ENCODE measurements at regions not wholly inside any gene's neighbourhood (a gene's known extent, or its start where the extent isn't known, plus 50 kb on each side); places are given as distances from the start of the nearest gene placed in this dataset.

DNA sequence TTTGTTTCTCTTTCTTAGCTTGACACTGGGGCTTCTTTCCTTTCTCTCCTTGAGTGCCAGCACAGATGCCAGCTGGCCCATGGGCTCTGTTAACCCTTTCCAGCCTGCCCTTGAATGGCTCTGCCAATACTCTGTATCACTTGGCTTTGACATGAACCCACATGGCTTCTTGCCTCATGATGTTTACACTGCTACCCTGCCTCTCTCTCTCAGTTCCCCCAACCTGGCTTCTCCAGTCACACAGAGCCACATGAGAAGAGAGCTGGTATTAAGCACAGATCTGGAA is 262.4 kb downstream of the OMA1 start (continued):
- TF ChIP-seq PML (IDR thresholded peaks at IDR 0.05; ENCODE audit: low read length) = no peak
- no peak for TF ChIP-seq GATAD2B (conservative IDR thresholded peaks at IDR 0.05; ENCODE audit: low read depth)

DNA sequence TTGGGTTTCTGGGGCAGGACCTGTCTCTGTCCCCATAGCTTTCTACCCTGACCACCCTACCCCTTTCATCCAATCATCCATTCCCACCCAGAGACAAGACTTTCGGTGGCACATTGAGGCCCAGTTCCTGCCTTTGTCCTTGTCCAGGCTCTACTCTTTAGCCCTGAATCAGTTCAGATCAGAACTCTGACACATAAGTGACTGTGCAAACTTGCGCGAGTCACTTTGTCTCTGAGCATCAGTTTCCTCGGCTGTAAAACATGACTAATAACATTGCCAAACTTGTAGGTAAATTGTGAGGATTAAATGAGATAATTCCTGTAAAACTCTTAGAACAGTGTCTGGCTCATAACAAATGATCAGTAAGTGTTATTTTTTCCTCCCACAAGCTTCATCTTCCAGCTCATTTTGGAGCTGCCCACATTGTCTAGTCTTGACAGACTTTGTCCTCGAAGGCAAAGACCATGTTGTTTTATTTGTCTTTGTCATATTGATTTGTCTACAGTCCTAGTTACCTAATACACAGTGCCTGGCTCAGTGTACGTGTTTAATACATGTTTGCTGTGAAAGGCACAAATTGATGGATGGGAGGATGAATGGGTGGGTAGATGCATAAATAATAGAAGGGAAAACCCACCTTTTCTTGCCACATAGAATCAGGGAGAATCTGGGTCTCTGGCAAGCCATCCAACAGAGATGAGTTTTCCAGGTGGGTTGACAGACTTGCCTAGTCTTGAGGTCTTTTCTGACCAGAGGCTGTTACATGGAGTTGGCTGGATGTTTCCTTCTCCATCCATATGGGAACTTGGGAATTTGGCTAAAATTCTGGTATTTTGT is 262.9 kb downstream of the OMA1 start:
- Histone ChIP-seq H3K27ac (ENCODE audit: control insufficient read depth, insufficient read depth) (no peak overlapping the region), H3K9ac (ENCODE audit: control insufficient read depth, insufficient read depth, low read length) (no peak overlapping the region), H3K36me3 (ENCODE audit: control insufficient read depth in 2 of 2, insufficient read depth in 2 of 2, low read length in 1 of 2) (no peaks in the 10 kb centered on the region), H2AFZ (ENCODE audit: control insufficient read depth, low read depth, low read length) (no peak overlapping the region), H3K4me1 (ENCODE audit: control insufficient read depth, insufficient read depth, low read length) (no peaks in the 10 kb centered on the region), H4K20me1 (ENCODE audit: control insufficient read depth, insufficient read depth) (no peaks in the 10 kb centered on the region), H3K9me3 (replicated peaks; ENCODE audit: control insufficient read depth, insufficient read depth, low read length) (no peaks in the 10 kb centered on the region), H3K4me3 (no peak overlapping the region), H3K4me2 (ENCODE audit: control insufficient read depth, insufficient read depth) (no peak overlapping the region), H3K79me2 (ENCODE audit: control insufficient read depth, insufficient read depth, low read length) (no peaks in the 10 kb centered on the region), H3K27me3 (replicated peaks in 1 of 2; ENCODE audit: control insufficient read depth in 2 of 2, insufficient read depth in 2 of 2, low read length in 1 of 2) (no peaks in the 10 kb centered on the region)
- intact Hi-C loops (cut with micrococcal nuclease; ENCODE audit: unreplicated experiment) (no loop called here), in situ Hi-C loops (cut with MboI) (no loop called here)
- ChIA-PET SMC1A (ENCODE audit: uncharacterized antibody, unreplicated experiment) (interaction anchor here (1.1 kb wide), 1 partner anchor 242 kb away, joined by 3 read pairs; no protein-coding TSS in a partner anchor), POLR2A (no interaction called here), CTCF (no interaction called here), RAD21 (ENCODE audit: unreplicated experiment) (no interaction called here)
- WGBS (ENCODE audit: insufficient coverage, insufficient replicate concordance, low lambda C conversion rate, missing lambda C conversion rate) = 50% methylated on average over 6 of the region's 6 CpGs
- no peak for ATAC-seq
- no TSS peak for BruUV-seq (replicated peaks)
- no peak for DNase-seq (ENCODE audit: low read depth, low spot score)
- FAIRE-seq = no peak
- TF ChIP-seq, protein P1, sequence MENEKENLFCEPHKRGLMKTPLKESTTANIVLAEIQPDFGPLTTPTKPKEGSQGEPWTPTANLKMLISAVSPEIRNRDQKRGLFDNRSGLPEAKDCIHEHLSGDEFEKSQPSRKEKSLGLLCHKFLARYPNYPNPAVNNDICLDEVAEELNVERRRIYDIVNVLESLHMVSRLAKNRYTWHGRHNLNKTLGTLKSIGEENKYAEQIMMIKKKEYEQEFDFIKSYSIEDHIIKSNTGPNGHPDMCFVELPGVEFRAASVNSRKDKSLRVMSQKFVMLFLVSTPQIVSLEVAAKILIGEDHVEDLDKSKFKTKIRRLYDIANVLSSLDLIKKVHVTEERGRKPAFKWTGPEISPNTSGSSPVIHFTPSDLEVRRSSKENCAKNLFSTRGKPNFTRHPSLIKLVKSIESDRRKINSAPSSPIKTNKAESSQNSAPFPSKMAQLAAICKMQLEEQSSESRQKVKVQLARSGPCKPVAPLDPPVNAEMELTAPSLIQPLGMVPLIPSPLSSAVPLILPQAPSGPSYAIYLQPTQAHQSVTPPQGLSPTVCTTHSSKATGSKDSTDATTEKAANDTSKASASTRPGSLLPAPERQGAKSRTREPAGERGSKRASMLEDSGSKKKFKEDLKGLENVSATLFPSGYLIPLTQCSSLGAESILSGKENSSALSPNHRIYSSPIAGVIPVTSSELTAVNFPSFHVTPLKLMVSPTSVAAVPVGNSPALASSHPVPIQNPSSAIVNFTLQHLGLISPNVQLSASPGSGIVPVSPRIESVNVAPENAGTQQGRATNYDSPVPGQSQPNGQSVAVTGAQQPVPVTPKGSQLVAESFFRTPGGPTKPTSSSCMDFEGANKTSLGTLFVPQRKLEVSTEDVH (IDR thresholded peaks at IDR 0.05; ENCODE audit: low read depth, partially characterized antibody) = no peak
- TF ChIP-seq CHD4 (IDR thresholded peaks at IDR 0.05) (no peak), RBBP5 (conservative IDR thresholded peaks at IDR 0.05) (no peak), ZNF217 (IDR thresholded peaks at IDR 0.05) (no peak), MYB (IDR thresholded peaks at IDR 0.05; ENCODE audit: borderline replicate concordance, low read depth, low read length) (no peak), SIN3A (IDR thresholded peaks at IDR 0.05; ENCODE audit: low read depth, low read length) (no peak), HDAC2 (IDR thresholded peaks at IDR 0.05) (no peak), EED (IDR thresholded peaks at IDR 0.05; ENCODE audit: low read depth) (no peak), ZNF384 (IDR thresholded peaks at IDR 0.05; ENCODE audit: borderline replicate concordance, low read depth, low read length) (no peak), JUND (IDR thresholded peaks at IDR 0.05; ENCODE audit: low read depth, low read length) (no peak), IRF4 (IDR thresholded peaks at IDR 0.05; ENCODE audit: low read depth, low read length) (no peak), CBFB (IDR thresholded peaks at IDR 0.05; ENCODE audit: low read depth) (no peak), PML (IDR thresholded peaks at IDR 0.05; ENCODE audit: low read length) (no peak), GATAD2B (conservative IDR thresholded peaks at IDR 0.05; ENCODE audit: low read depth) (no peak)
- TF ChIP-seq, protein P2, sequence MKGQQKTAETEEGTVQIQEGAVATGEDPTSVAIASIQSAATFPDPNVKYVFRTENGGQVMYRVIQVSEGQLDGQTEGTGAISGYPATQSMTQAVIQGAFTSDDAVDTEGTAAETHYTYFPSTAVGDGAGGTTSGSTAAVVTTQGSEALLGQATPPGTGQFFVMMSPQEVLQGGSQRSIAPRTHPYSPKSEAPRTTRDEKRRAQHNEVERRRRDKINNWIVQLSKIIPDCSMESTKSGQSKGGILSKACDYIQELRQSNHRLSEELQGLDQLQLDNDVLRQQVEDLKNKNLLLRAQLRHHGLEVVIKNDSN (IDR thresholded peaks at IDR 0.05; ENCODE audit: borderline replicate concordance, extremely low read length, insufficient read depth, low read depth, low read length) = no peak
- TF ChIP-seq, protein P3, sequence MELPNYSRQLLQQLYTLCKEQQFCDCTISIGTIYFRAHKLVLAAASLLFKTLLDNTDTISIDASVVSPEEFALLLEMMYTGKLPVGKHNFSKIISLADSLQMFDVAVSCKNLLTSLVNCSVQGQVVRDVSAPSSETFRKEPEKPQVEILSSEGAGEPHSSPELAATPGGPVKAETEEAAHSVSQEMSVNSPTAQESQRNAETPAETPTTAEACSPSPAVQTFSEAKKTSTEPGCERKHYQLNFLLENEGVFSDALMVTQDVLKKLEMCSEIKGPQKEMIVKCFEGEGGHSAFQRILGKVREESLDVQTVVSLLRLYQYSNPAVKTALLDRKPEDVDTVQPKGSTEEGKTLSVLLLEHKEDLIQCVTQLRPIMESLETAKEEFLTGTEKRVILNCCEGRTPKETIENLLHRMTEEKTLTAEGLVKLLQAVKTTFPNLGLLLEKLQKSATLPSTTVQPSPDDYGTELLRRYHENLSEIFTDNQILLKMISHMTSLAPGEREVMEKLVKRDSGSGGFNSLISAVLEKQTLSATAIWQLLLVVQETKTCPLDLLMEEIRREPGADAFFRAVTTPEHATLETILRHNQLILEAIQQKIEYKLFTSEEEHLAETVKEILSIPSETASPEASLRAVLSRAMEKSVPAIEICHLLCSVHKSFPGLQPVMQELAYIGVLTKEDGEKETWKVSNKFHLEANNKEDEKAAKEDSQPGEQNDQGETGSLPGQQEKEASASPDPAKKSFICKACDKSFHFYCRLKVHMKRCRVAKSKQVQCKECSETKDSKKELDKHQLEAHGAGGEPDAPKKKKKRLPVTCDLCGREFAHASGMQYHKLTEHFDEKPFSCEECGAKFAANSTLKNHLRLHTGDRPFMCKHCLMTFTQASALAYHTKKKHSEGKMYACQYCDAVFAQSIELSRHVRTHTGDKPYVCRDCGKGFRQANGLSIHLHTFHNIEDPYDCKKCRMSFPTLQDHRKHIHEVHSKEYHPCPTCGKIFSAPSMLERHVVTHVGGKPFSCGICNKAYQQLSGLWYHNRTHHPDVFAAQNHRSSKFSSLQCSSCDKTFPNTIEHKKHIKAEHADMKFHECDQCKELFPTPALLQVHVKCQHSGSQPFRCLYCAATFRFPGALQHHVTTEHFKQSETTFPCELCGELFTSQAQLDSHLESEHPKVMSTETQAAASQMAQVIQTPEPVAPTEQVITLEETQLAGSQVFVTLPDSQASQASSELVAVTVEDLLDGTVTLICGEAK (IDR thresholded peaks at IDR 0.05; ENCODE audit: borderline replicate concordance) = no peak

All from GM12878 (cell line).